HK-2 (cell line): ENCODE measurements at regions not wholly inside any gene's neighbourhood (a gene's known extent, or its start where the extent isn't known, plus 50 kb on each side); places are given as distances from the start of the nearest gene placed in this dataset.

Experiments used
- DNase-seq: peaks from one replicate; pipeline ENCODE4 v3.0.0-alpha.2; 2018; ENCODE audit not compliant: unreplicated experiment

GRCh38 chr10:78366663-78367411, 333.2 kb downstream of the RPS24 start:
- no peak for DNase-seq

GRCh38 chr10:78367751-78368150, 334.1 kb downstream of the RPS24 start:
- no peak for DNase-seq

GRCh38 chr10:78371136-78371535, 337.5 kb downstream of the RPS24 start:
- no peak for DNase-seq

- no peak for DNase-seq
These were observed 339.1 kb downstream of the RPS24 start for GRCh38 chr10:78372806-78373205.

- no peak for DNase-seq
These were observed 340.8 kb downstream of the RPS24 start for GRCh38 chr10:78374331-78375028.

- no peak for DNase-seq
These were observed 342.5 kb downstream of the RPS24 start for GRCh38 chr10:78375854-78376785.

GRCh38 chr10:78377356-78377755, 343.7 kb downstream of the RPS24 start:
- no peak for DNase-seq

GRCh38 chr10:78378192-78378591, 344.5 kb downstream of the RPS24 start:
- no peak for DNase-seq

- DNase-seq: no peak
These were observed 347.4 kb downstream of the RPS24 start for GRCh38 chr10:78381107-78381506.

GRCh38 chr10:78382047-78382446, 348.4 kb downstream of the RPS24 start:
- no peak for DNase-seq

GRCh38 chr10:78382772-78383171, 349.1 kb downstream of the RPS24 start:
- no peak for DNase-seq

GRCh38 chr10:78383378-78384048, 349.9 kb downstream of the RPS24 start:
- DNase-seq: no peak

- DNase-seq: no peak
These were observed 350.4 kb downstream of the RPS24 start for GRCh38 chr10:78384049-78384431.

- no peak for DNase-seq
These were observed 351.9 kb downstream of the RPS24 start for GRCh38 chr10:78385599-78385998.

GRCh38 chr10:78386509-78386908, 352.8 kb downstream of the RPS24 start:
- no peak for DNase-seq

GRCh38 chr10:78388331-78389050, 354.8 kb downstream of the RPS24 start:
- no peak for DNase-seq

GRCh38 chr10:78389419-78389818, 355.8 kb downstream of the RPS24 start:
- DNase-seq: no peak

GRCh38 chr10:78390051-78390450, 356.4 kb downstream of the RPS24 start:
- no peak for DNase-seq

GRCh38 chr10:78390817-78391216, 357.2 kb downstream of the RPS24 start:
- DNase-seq: no peak

- DNase-seq: no peak
These were observed 357.9 kb downstream of the RPS24 start for GRCh38 chr10:78391585-78391984.

GRCh38 chr10:78392197-78392596, 358.5 kb downstream of the RPS24 start:
- no peak for DNase-seq
